MG63 (cell line): ENCODE measurements at regions not wholly inside any gene's neighbourhood (a gene's known extent, or its start where the extent isn't known, plus 50 kb on each side); places are given as distances from the start of the nearest gene placed in this dataset.
A peak's percentile ranks its signal among the peaks of the same experiment; 100 is the strongest.
"Not testable (repeated sequence)": the region's sequence is repeated elsewhere in the genome, so short reads cannot be mapped to it uniquely, and the experiment has no call there.

ENCODE experiments used
- DNase-seq: peaks from one replicate; pipeline ENCODE4 v3.0.0-alpha.2; 2020
- H3K27me3 ChIP-seq: fragments of 250-450 bp; sonication (Bioruptor Pico); 2 replicates; pipeline ENCODE4 v1.5.1; 2020; ENCODE audit warnings: mild to moderate bottlenecking, moderate library complexity
- H3K36me3 ChIP-seq: fragments of 250-450 bp; sonication (Bioruptor Pico); 2 replicates; pipeline ENCODE4 v1.5.1; 2020; ENCODE audit warnings: mild to moderate bottlenecking, moderate library complexity
- H3K4me3 ChIP-seq: fragments of 250-450 bp; sonication (Bioruptor Pico); 2 replicates; pipeline ENCODE4 v1.5.1; 2020; ENCODE audit warnings: mild to moderate bottlenecking, moderate library complexity
- H3K9me3 ChIP-seq: fragments of 250-450 bp; sonication (Bioruptor Pico); 2 replicates; pipeline ENCODE4 v1.5.1; 2020; ENCODE audit warnings: mild to moderate bottlenecking, moderate library complexity

DNA sequence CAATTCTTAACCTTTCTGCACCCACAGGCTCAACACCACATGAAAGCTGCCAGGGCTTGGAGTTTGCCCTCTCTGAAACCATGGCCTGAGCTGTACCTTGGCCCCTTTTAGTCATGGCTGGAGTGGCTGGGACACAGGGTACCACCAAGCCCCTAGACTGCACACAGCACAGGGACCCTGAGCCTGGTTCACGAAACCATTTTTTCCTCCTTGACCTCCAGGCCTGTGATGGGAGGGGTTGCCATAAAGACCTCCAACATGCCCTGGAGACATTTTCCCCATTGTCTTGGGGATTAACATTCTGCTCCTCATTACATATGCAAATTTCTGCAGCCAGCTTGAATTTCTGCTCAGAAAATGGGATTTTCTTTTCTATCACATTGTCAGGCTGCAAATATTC, 113.4 kb downstream of the XPNPEP1 start:
- not testable (repeated sequence) for H3K4me3 ChIP-seq, H3K36me3 ChIP-seq, H3K27me3 ChIP-seq, H3K9me3 ChIP-seq, DNase-seq

DNA sequence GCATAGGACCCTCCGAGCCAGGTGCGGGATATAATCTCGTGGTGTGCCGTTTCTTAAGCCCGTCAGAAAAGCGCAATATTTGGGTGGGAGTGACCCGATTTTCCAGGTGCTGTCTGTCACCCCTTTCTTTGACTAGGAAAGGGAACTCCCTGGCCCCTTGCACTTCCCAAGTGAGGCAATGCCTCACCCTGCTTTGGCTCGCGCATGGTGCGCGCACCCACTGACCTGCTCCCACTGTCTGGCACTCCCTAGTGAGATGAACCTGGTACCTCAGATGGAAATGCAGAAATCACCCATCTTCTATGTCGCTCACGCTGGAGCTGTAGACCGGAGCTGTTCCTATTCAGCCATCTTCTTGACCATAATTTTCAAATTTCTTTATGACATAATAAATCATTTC, 122.1 kb downstream of the XPNPEP1 start:
- H3K4me3 ChIP-seq, H3K36me3 ChIP-seq, DNase-seq, H3K27me3 ChIP-seq, H3K9me3 ChIP-seq: not testable (repeated sequence)

DNA sequence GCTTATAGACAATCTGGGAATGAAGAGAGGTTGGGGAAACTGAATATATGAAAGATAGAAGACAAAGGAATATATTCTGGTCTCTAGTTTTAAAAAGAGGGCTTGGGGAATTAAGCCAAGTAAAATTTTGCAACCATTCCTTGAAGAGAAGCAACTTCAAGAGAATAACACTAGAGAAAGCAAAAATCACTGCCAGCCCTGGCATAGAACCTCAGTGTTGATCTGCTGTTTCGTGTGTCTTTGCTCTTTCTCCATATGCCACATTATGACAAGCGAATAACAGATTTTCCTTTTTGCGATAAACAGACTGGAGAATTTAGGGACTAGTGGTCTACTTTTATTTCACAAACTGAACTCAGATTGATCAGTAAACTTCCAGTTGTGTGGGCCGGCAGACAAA, 132.7 kb downstream of the XPNPEP1 start:
- Histone ChIP-seq H3K9me3 (no peaks in the 10 kb centered on the region), H3K4me3 (no peak overlapping the region), H3K36me3 (no peaks in the 10 kb centered on the region), H3K27me3 (no peaks in the 10 kb centered on the region)
- DNase-seq: no peak

DNA sequence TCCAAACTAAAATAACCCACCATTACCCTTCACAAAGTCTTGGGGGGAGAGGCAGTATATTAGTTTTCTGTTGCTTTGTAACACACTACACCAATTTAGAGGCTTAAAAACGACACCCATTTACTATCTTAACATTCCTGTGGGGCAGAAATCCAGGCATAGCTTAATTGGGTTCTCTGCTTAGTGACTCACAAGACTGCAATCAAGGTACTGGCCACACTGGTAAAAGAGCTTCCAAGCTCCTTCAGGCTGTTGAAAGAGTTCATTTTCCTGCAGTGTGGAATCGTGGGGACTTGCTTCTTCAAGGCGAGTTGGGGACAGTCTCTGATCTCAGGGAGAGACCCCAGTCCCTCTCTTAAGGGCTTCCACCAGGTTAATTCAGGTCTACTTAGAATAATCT, 139.1 kb downstream of the XPNPEP1 start:
- Histone ChIP-seq H3K27me3 (no peaks in the 10 kb centered on the region), H3K36me3 (no peaks in the 10 kb centered on the region), H3K9me3 (no peaks in the 10 kb centered on the region), H3K4me3 (no peak overlapping the region)
- DNase-seq: no peak

DNA sequence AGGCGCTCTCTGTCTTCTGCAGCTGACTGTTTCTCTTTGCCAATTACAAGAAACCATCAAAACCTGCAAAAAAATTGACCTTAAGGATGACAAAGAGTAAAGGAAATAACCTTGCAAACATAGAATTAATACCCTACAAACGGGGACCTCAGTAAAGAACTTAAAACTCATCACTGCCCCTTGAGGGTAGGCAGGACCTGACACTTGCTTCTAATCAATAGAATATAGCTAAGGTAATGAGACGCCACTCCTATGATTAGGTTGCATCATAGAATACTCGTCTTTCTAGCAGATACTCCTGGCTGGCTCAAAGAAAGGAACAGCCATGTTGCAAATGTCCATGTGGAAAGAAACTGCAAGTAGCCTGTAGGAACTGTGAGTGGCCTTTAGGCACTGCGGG, 140.0 kb downstream of the XPNPEP1 start:
- Histone ChIP-seq H3K36me3 (no peaks in the 10 kb centered on the region), H3K4me3 (no peak overlapping the region), H3K27me3 (no peaks in the 10 kb centered on the region), H3K9me3 (no peaks in the 10 kb centered on the region)
- no peak for DNase-seq

DNA sequence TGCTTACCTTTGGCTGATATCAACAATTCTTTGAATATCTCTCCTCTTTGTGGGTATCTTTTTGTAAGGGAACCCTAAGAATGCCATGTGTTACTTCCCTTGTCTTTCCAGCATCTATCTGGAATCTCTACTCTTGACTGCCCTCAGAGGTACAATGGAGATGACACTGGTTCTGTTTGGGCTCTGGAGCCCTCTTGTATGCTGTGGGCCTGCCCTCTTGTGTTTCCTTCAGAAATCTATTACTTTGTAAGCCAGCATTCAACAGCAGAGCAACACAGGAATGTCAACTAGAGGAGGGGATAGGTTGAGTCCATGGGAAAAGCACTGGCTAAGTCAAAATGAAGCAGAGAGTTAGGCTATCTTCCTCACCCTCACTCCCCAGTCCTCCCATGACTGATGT, 142.3 kb downstream of the XPNPEP1 start:
- no peak for DNase-seq
- no peak overlapping the region for H3K4me3 ChIP-seq
- no peaks in the 10 kb centered on the region for H3K27me3 ChIP-seq
- no peaks in the 10 kb centered on the region for H3K36me3 ChIP-seq
- no peaks in the 10 kb centered on the region for H3K9me3 ChIP-seq

DNA sequence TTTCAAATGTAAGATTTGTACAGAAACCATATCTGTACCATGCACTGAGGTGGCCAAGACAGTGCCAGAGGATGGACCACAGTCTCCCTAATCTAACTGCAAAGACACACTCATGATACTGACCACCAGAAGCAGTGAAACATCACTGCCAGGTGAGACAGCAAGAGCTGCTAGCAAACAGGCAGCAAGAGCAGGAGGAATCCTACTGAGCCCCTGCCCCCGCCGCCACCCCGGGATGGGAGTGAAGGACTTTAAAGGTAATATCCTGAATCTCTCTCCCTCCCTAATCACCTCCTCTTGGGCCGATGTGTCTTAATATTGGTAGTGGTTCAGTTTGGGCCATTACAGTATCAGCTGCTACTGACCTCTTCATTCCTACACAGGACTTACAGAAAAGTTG, 144.3 kb downstream of the XPNPEP1 start:
- Histone ChIP-seq H3K27me3 (no peaks in the 10 kb centered on the region), H3K9me3 (no peaks in the 10 kb centered on the region), H3K36me3 (no peaks in the 10 kb centered on the region), H3K4me3 (no peak overlapping the region)
- no peak for DNase-seq

DNA sequence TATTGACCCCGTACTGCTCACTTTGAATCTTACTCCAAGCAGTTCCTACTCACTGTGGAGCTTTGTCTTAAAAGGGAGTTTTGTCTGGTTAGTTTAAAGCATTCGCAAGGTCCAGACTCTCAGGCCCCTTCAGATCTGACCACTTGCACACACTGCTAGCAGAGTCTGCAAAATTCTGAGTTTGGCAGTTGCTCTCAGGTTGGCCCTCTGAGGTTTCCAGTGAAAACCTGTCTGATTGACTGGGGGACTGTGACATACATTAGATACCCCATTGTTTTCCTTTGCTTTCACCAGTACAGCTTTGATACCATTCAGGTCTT, 149.2 kb downstream of the XPNPEP1 start:
- DNase-seq: no peak
- no peaks in the 10 kb centered on the region for H3K9me3 ChIP-seq
- H3K4me3 ChIP-seq: no peak overlapping the region
- H3K27me3 ChIP-seq: no peaks in the 10 kb centered on the region
- H3K36me3 ChIP-seq: no peaks in the 10 kb centered on the region

DNA sequence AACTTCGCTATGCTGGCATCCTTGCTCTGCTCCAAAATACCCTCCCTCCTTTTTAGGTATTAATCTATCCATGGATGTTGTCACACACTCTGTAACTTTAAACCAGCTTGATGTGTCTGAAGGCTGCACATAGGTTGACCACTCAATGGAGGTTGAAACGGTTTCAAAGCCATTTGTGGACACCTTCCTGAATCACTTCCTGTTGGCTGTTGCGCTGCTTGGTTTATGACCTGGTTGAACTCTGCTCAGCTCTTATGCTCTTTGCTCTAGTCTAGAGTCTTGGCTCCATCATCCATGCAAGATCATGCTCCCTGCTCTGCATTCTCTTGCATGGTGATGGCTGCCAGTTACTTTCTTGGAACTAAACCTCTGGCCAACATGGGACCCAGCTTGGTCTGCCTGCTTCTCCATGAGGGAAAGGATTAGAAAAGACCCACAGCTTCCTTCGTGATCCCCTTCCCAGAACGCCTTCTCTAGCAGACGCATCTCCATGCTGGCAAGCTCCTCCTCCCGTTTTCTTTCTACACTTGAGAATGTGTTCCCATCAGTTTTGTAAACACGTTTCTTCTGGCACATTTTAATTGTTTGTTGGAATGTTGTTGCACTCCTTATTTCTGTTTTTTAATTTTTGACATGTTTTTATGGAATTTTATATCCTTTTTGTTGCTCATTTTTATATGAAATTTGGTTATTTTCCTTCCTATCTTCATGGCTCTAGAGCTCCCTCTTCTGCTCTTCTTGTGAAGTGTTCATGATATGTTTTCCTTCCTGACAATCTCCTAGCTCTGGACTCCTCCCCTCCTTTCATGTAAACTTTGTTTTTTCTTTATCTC, 149.8 kb downstream of the XPNPEP1 start:
- DNase-seq: no peak
- Histone ChIP-seq H3K9me3 (no peaks in the 10 kb centered on the region), H3K36me3 (no peaks in the 10 kb centered on the region), H3K27me3 (no peaks in the 10 kb centered on the region), H3K4me3 (no peak overlapping the region)

DNA sequence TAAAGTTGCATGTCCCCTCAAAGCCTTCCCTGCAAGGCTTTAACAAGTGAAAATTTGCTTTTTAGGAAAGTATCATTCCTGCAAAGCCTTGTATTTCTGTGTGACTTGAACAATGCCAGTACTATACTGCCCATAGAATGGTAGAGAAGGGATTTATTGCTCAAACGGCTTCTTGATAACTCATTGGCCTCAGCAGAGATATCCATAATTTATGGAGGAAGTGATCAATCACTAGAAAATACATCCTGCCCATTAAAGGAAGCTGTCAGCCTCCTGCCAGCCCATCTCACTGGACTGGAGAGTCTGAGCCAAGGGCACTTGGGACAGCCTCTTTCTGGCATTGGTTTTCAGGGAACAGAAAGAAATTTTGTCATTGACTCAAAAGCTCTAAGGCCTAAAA, 152.6 kb downstream of the XPNPEP1 start:
- no peaks in the 10 kb centered on the region for H3K27me3 ChIP-seq
- H3K9me3 ChIP-seq: no peaks in the 10 kb centered on the region
- H3K4me3 ChIP-seq: no peak overlapping the region
- no peak for DNase-seq
- H3K36me3 ChIP-seq: no peaks in the 10 kb centered on the region

DNA sequence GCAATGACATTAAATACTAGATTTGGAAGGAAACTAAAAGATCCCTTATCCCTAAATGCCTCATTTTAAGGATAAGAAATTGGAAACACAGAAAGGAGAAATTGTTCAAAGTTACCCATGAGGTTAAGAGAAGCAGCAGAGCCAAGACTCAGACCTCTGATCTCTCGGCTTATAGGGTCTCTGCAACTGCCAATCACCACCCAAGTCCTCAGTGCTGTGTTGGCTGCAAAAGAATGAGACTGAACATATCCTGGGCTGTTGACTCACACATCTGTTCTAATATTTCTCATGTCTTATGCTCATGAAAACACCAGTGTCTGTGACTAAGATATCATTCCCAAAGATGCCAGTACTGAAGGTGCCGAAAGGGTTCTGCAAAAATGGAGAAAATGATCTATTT, 153.3 kb downstream of the XPNPEP1 start:
- Histone ChIP-seq H3K4me3 (no peak overlapping the region), H3K9me3 (no peaks in the 10 kb centered on the region), H3K36me3 (no peaks in the 10 kb centered on the region), H3K27me3 (no peaks in the 10 kb centered on the region)
- DNase-seq: no peak

DNA sequence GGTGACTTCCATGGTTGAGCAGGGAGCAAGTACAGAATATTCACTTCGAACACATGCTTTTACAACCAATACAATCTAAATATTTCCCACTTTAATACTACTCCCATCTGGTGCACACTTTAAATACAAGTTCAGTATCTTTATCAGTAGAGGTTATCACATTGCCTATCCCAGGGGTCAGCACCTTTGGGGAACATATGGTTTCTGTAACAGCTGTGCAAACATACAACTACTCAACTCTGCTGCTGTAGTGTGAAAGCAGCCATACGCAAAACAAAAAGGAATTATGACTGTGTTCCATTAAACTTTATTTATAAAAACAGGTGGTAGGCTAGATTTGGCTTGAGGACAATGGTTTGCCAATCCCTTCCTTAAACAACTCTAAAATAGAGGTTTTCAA, 157.5 kb downstream of the XPNPEP1 start:
- H3K36me3 ChIP-seq: no peaks in the 10 kb centered on the region
- no peak for DNase-seq
- H3K9me3 ChIP-seq: no peaks in the 10 kb centered on the region
- H3K27me3 ChIP-seq: no peaks in the 10 kb centered on the region
- H3K4me3 ChIP-seq: no peak overlapping the region

DNA sequence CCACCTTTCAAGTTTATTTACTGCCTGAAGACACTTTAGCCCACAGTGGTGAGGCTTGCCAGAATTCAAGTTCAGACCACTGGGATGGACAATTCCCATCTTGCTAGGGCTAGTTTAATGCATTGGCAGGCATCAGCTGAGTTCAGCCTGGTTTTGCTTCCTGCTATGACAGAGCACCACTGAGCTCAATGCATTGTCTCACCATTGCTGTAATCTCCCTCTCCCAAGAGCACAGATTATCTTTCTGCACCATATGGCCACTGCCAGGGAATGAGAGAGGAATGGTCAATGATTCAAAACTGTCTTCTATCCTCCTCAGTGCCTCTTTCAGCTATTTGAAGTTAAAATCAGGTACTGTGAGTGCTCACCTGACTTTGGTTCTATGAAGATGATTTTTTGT, 160.8 kb downstream of the XPNPEP1 start:
- no peak for DNase-seq
- Histone ChIP-seq H3K36me3 (no peaks in the 10 kb centered on the region), H3K9me3 (no peaks in the 10 kb centered on the region), H3K27me3 (no peaks in the 10 kb centered on the region), H3K4me3 (no peak overlapping the region)

DNA sequence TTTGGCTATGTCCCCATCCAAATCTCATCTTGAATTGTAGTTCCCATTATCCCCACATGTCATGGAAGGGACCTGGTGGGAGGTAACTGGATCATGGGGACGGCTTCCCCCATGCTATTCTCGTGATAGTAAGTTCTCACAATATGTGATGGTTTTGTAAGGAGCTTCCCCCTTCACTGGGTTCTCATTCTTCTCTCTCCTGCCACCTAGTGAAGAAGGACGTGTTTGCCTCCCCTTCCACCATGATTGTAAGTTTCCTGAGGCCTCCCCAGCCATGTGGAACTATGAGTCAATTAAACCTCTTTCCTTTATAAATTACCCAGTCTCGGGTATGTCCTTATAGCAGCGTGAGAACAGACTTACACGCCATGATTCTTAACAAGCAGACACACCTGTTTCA, 165.6 kb downstream of the XPNPEP1 start:
- not testable (repeated sequence) for H3K4me3 ChIP-seq, H3K36me3 ChIP-seq, DNase-seq, H3K27me3 ChIP-seq, H3K9me3 ChIP-seq

DNA sequence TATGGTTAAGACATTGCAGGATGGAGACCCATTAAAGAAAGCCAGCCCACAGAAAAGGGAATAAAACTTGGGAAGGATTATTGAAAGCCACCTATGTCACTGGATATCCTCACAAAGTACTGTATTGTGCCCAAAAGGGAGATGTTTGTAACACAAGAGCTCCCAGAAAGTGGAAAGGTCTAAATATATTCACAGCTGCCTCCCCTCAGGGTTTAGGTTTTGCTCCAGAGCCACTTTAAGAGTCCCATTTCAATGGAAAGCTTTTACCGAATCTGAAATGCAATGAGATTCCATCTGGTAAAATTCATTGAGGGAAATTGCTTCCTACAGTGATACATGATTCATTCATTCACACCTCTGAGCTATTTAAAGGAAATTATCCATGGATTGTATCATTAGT, 176.4 kb downstream of the XPNPEP1 start:
- Histone ChIP-seq H3K4me3 (no peak overlapping the region), H3K27me3 (no peaks in the 10 kb centered on the region), H3K36me3 (no peaks in the 10 kb centered on the region), H3K9me3 (no peaks in the 10 kb centered on the region)
- DNase-seq: no peak

DNA sequence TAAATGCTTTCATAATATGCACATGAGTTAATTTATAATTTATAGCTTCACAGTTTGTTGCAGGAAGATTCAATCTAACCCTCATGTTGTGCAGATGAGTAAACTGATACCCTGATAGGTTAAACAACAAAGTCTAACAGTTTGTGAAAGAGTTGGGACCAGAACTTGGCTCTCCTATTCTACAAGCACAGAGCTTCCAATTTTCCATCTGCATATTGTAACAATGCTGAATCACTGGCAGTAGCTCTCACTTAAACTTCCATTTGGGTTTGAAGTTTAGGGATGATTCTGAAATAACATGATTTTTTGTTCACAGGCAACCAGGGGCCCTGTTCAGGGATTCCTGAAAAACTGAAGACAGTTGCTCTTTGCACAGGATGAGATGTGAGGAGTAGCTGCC, 179.3 kb downstream of the XPNPEP1 start:
- no peak for DNase-seq
- H3K4me3 ChIP-seq: no peak overlapping the region

DNA sequence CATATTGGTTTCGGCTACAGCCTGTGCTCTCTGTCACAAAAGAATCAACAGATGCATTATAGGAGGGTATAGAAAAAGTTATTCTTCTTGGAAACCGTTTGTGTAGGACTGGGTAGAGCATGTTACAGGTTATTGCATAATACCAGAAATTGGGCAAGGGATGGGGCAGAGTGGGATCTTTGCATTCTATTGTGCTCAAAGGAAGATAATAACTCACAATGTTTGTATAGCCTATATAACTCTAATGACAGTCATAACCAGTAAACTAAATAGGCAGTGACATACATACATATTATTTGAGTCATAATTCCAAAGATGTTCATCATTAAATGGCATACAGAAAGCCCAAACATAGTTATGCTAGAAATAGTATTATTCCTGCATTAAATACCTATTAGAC, 179.7 kb downstream of the XPNPEP1 start:
- Histone ChIP-seq H3K4me3 (no peak overlapping the region), H3K27me3 (no peaks in the 10 kb centered on the region), H3K36me3 (no peaks in the 10 kb centered on the region), H3K9me3 (no peaks in the 10 kb centered on the region)
- peak; percentile 44 for DNase-seq

More for the DNA sequence above, 179.3 kb downstream of the XPNPEP1 start:
- H3K27me3 ChIP-seq: no peaks in the 10 kb centered on the region
- no peaks in the 10 kb centered on the region for H3K36me3 ChIP-seq
- H3K9me3 ChIP-seq: no peaks in the 10 kb centered on the region

DNA sequence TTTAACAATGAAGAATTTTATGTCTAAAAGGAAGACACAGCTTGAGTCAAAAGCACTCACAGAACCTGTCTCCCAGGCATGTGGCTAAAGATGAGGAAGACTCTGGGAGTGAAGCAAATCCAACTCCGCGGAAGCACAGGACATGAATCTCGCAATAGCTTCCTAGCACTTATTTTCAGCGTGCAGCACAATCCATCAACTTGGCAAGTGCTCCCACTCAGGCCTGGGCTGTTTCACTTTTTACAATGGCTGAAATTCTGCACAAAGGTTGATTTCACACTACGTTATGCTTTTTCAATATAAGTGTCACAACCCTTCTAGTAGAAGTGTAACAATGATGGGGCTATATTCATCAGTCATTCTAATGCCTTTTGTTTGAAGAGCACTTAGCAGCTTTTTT, 180.2 kb downstream of the XPNPEP1 start:
- no peaks in the 10 kb centered on the region for H3K27me3 ChIP-seq
- DNase-seq: no peak
- H3K36me3 ChIP-seq: no peaks in the 10 kb centered on the region
- no peaks in the 10 kb centered on the region for H3K9me3 ChIP-seq
- no peak overlapping the region for H3K4me3 ChIP-seq

DNA sequence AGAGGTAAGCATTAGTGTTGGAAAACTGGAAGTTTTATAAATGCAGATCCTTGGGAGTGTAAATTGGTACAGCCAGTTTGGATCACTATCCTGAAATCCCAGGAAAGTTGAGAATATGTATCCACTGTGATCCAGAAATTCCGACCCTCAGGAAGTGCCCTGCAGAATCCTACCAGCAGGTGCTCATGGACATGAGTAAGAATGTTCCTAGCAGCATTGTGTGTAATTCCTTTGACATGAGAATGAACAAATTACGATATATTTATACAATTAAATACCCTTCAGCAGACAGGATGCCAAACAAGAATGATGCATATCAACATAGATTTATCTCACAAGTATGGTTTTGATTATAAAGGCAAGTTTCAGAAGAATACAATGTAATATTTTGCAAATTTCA, 181.6 kb downstream of the XPNPEP1 start:
- Histone ChIP-seq H3K27me3 (no peaks in the 10 kb centered on the region), H3K9me3 (no peaks in the 10 kb centered on the region), H3K36me3 (no peaks in the 10 kb centered on the region), H3K4me3 (no peak overlapping the region)
- peak; percentile 34 for DNase-seq
